ENCODE measurements at regions not wholly inside any gene's neighbourhood (a gene's known extent, or its start where the extent isn't known, plus 50 kb on each side); places are given as distances from the start of the nearest gene placed in this dataset.

- H3K4me1 ChIP-seq, result peaks cover 0 to 17% (median 2%) of the 10 kb centered on the region in 4 donors
- 86 to 97% methylated on average over 3 of the region's 3 CpGs for WGBS, 2 donors
- no peaks in the 10 kb centered on the region for H3K27me3 ChIP-seq
- no peaks in the 10 kb centered on the region for H3K9me3 ChIP-seq
- H3K4me3 ChIP-seq, result no peak overlapping the region
- H3K27ac ChIP-seq, result peak overlapping the region in 1 of 4 donors; percentile 51
- H3K36me3 ChIP-seq, result no peaks in the 10 kb centered on the region
- TF ChIP-seq POLR2A (IDR thresholded peaks at IDR 0.05) (no peak), CTCF (IDR thresholded peaks at IDR 0.05) (no peak), EP300 (IDR thresholded peaks at IDR 0.05) (no peak)
- no peak for DNase-seq (ENCODE audit: low spot score in 2 of 2)
Measured at GRCh38 chr10:30185916-30186315, 126.5 kb upstream of the JCAD start.

- no peak overlapping the region for H3K4me3 ChIP-seq
- TF ChIP-seq POLR2A (IDR thresholded peaks at IDR 0.05), result no peak
- no peak for TF ChIP-seq EP300 (IDR thresholded peaks at IDR 0.05)
- TF ChIP-seq CTCF (IDR thresholded peaks at IDR 0.05), result no peak
- H3K27me3 ChIP-seq, result no peaks in the 10 kb centered on the region
- no peak overlapping the region for H3K27ac ChIP-seq
- no peak for DNase-seq (ENCODE audit: low spot score in 2 of 2)
- H3K4me1 ChIP-seq, result peaks cover 0 to 17% (median 2%) of the 10 kb centered on the region in 4 donors
- H3K36me3 ChIP-seq, result no peaks in the 10 kb centered on the region
- WGBS, 2 donors, result 96 to 98% methylated on average over 1 of the region's 1 CpG
- H3K9me3 ChIP-seq, result no peaks in the 10 kb centered on the region
Measured at GRCh38 chr10:30185341-30185740, 126.0 kb upstream of the JCAD start.

GRCh38 chr10:30184397-30185033, 125.1 kb upstream of the JCAD start:
- TF ChIP-seq CTCF (IDR thresholded peaks at IDR 0.05) (no peak), POLR2A (IDR thresholded peaks at IDR 0.05) (no peak), EP300 (IDR thresholded peaks at IDR 0.05) (no peak)
- 67 to 76% methylated on average over 7 of the region's 7 CpGs for WGBS, 2 donors
- Histone ChIP-seq H3K4me1 (peaks cover 0 to 17% (median 2%) of the 10 kb centered on the region in 4 donors), H3K9me3 (no peaks in the 10 kb centered on the region), H3K4me3 (no peak overlapping the region), H3K27ac (no peak overlapping the region), H3K36me3 (no peaks in the 10 kb centered on the region), H3K27me3 (no peaks in the 10 kb centered on the region)
- no peak for DNase-seq (ENCODE audit: low spot score in 2 of 2)

GRCh38 chr10:30183055-30183402, 123.6 kb upstream of the JCAD start:
- no peaks in the 10 kb centered on the region for H3K27me3 ChIP-seq
- TF ChIP-seq CTCF (IDR thresholded peaks at IDR 0.05), result no peak
- no peak for TF ChIP-seq POLR2A (IDR thresholded peaks at IDR 0.05)
- no peak for TF ChIP-seq EP300 (IDR thresholded peaks at IDR 0.05)
- DNase-seq (ENCODE audit: low spot score in 2 of 2), result no peak
- H3K9me3 ChIP-seq, result no peaks in the 10 kb centered on the region
- H3K36me3 ChIP-seq, result no peaks in the 10 kb centered on the region
- H3K4me1 ChIP-seq, result peaks cover 0 to 17% (median 2%) of the 10 kb centered on the region in 4 donors
- H3K27ac ChIP-seq, result peak overlapping the region in 1 of 4 donors; percentile 9
- H3K4me3 ChIP-seq, result no peak overlapping the region
- WGBS, 2 donors, result 77 to 78% methylated on average over 8 to 9 of the region's 9 CpGs

GRCh38 chr10:30182191-30183054, 123.0 kb upstream of the JCAD start:
- H3K27ac ChIP-seq, result peak overlapping the region in 1 of 4 donors; percentile 9
- no peak overlapping the region for H3K4me3 ChIP-seq
- peaks cover 0 to 17% (median 2%) of the 10 kb centered on the region in 4 donors for H3K4me1 ChIP-seq
- WGBS, 2 donors, result 48% methylated on average over 25 of the region's 25 CpGs
- peak in 1 of 2 donors; percentile 36 for DNase-seq (ENCODE audit: low spot score in 2 of 2)
- H3K36me3 ChIP-seq, result no peaks in the 10 kb centered on the region
- H3K27me3 ChIP-seq, result no peaks in the 10 kb centered on the region
- TF ChIP-seq POLR2A (IDR thresholded peaks at IDR 0.05) (no peak), EP300 (IDR thresholded peaks at IDR 0.05) (no peak), CTCF (IDR thresholded peaks at IDR 0.05) (no peak)
- H3K9me3 ChIP-seq, result no peaks in the 10 kb centered on the region
